Endodermal cell (in vitro differentiated cells): ENCODE measurements at regions not wholly inside any gene's neighbourhood (a gene's known extent, or its start where the extent isn't known, plus 50 kb on each side); places are given as distances from the start of the nearest gene placed in this dataset.

ENCODE experiments used
- DNase-seq: peaks from one replicate; pipeline ENCODE4 v3.0.0-alpha.2; 2017
- H3K27ac ChIP-seq: 2 replicates; pipeline ENCODE4 v1.5.1; 2013; ENCODE audit warnings: mild to moderate bottlenecking, low read depth, low read length, moderate library complexity
- H3K27me3 ChIP-seq: 2 replicates; pipeline ENCODE4 v1.6.1; 2013; ENCODE audit warnings: mild to moderate bottlenecking, low read length, moderate library complexity; ENCODE audit not compliant: insufficient read depth, control insufficient read depth, poor library complexity, severe bottlenecking
- H3K36me3 ChIP-seq: 2 replicates; pipeline ENCODE4 v1.7.0; 2013; ENCODE audit warnings: mild to moderate bottlenecking, low read length, moderate library complexity; ENCODE audit not compliant: control insufficient read depth, insufficient read depth
- H3K4me1 ChIP-seq: one replicate; pipeline ENCODE4 v1.7.0; 2013; ENCODE audit warnings: low read length; ENCODE audit not compliant: control insufficient read depth, insufficient read depth
- H3K4me3 ChIP-seq: 2 replicates; pipeline ENCODE4 v1.5.1; 2013; ENCODE audit warnings: mild to moderate bottlenecking, low read length, moderate library complexity
- H3K9ac ChIP-seq: 2 replicates; pipeline ENCODE4 v1.6.1; 2013; ENCODE audit warnings: mild to moderate bottlenecking, low read length, moderate library complexity; ENCODE audit not compliant: poor library complexity, severe bottlenecking; ENCODE audit errors: extremely low read depth
- H3K9me3 ChIP-seq: 2 replicates; pipeline ENCODE4 v1.6.1; 2013; ENCODE audit warnings: mild to moderate bottlenecking, low read length, moderate library complexity; ENCODE audit not compliant: control insufficient read depth
- H3K27ac Mint-ChIP-seq: 2 replicates; pipeline ENCODE4 v1.8.0; 2020; ENCODE audit warnings: mixed read lengths
- H3K27me3 Mint-ChIP-seq: 2 replicates; pipeline ENCODE4 v1.8.0; 2021; ENCODE audit warnings: mild to moderate bottlenecking, mixed read lengths; ENCODE audit not compliant: insufficient read depth
- H3K36me3 Mint-ChIP-seq: 2 replicates; pipeline ENCODE4 v1.8.0; 2020; ENCODE audit warnings: low read depth, mixed read lengths
- H3K4me1 Mint-ChIP-seq: 2 replicates; pipeline ENCODE4 v1.8.0; 2020; ENCODE audit warnings: mixed read lengths
- H3K4me3 Mint-ChIP-seq: 2 replicates; pipeline ENCODE4 v1.8.0; 2020; ENCODE audit warnings: mild to moderate bottlenecking, moderate library complexity, mixed read lengths
- H3K9me3 Mint-ChIP-seq: 2 replicates; pipeline ENCODE4 v1.8.0; 2020; ENCODE audit warnings: mild to moderate bottlenecking, mixed read lengths
- whole genome bisulfite sequencing, 2 experiments: methylation state at CpG; one replicate each; pipeline versions ENCODE4 v1.1.5 to v1.1.7; 2013; ENCODE audit warnings: missing lambda C conversion rate in 2 of 2, mixed read lengths in 1 of 2; ENCODE audit not compliant: insufficient coverage in 1 of 2, insufficient read length in 1 of 2; 5-methylcytosine and 5-hydroxymethylcytosine counted together
- TF ChIP-seq, protein P1 (sequence below): fragments of 200-600 bp; sonication (generic); conservative IDR thresholded peaks from 2 replicates; pipeline ENCODE4 v1.5.0; 2021; ENCODE audit warnings: antibody characterized with exemption, mild to moderate bottlenecking

DNA sequence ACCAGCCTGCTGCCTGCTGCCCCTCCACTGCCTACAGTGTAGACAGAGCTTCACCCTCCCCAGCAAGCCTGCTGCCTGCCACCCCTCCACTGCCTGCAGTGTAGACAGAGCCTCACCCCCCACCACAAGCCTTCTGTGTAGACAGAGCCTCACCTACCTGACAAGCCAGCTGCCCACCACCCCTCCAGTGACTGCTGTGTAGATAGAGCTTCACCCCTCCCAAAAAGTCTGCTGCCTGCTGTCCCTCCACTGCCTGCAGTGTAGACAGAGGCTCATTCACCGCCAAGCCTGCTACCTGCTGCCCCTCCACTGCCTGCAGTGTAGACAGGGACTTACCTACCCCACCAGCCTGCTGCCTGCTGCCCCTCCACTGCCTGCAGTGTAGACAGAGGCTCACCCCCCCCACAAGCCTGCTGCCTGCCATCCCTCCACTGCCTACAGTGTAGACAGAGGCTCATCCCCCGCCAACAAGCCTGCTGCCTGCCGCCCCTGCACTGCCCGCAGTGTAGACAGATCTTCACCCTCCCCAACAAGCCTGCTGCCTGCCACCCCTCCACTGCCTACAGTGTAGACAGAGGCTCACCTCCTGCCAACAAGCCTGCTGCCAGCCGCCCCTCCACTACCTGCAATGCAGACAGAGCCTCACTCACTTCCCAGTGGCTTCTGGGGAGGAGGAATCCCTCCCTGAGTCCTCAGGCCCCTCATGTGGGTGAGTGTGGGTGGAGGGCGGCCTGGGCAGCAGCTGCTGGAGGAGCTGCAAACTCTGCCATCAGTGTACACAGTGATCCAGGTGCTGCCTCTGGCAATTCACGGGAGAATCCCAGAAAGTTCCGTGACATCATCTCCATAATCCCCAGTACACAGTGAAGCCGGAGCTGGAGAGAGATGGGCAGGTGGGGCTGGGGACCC is 140.9 kb downstream of the DLL1 start:
- Histone ChIP-seq H3K27ac (no peak overlapping the region), H3K9me3 (no peaks in the 10 kb centered on the region), H3K4me1 (peaks cover 13% of the 10 kb centered on the region), H3K36me3 (no peaks in the 10 kb centered on the region), H3K4me3 (no peak overlapping the region), H3K9ac (no peak overlapping the region), H3K27me3 (no peaks in the 10 kb centered on the region)
- TF ChIP-seq, protein P1, sequence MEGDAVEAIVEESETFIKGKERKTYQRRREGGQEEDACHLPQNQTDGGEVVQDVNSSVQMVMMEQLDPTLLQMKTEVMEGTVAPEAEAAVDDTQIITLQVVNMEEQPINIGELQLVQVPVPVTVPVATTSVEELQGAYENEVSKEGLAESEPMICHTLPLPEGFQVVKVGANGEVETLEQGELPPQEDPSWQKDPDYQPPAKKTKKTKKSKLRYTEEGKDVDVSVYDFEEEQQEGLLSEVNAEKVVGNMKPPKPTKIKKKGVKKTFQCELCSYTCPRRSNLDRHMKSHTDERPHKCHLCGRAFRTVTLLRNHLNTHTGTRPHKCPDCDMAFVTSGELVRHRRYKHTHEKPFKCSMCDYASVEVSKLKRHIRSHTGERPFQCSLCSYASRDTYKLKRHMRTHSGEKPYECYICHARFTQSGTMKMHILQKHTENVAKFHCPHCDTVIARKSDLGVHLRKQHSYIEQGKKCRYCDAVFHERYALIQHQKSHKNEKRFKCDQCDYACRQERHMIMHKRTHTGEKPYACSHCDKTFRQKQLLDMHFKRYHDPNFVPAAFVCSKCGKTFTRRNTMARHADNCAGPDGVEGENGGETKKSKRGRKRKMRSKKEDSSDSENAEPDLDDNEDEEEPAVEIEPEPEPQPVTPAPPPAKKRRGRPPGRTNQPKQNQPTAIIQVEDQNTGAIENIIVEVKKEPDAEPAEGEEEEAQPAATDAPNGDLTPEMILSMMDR, result no peak
- H3K4me3 Mint-ChIP-seq, result no peak overlapping the region
- H3K4me1 Mint-ChIP-seq, result peaks cover 31% of the 10 kb centered on the region
- H3K36me3 Mint-ChIP-seq, result no peaks in the 10 kb centered on the region
- DNase-seq, result no peak
- 92 to 100% methylated on average over 1 to 8 of the region's 9 CpGs for WGBS, 2 experiments
- peaks cover under 1% of the 10 kb centered on the region for H3K9me3 Mint-ChIP-seq
- H3K27ac Mint-ChIP-seq, result no peak overlapping the region
- peaks cover 10% of the 10 kb centered on the region for H3K27me3 Mint-ChIP-seq

DNA sequence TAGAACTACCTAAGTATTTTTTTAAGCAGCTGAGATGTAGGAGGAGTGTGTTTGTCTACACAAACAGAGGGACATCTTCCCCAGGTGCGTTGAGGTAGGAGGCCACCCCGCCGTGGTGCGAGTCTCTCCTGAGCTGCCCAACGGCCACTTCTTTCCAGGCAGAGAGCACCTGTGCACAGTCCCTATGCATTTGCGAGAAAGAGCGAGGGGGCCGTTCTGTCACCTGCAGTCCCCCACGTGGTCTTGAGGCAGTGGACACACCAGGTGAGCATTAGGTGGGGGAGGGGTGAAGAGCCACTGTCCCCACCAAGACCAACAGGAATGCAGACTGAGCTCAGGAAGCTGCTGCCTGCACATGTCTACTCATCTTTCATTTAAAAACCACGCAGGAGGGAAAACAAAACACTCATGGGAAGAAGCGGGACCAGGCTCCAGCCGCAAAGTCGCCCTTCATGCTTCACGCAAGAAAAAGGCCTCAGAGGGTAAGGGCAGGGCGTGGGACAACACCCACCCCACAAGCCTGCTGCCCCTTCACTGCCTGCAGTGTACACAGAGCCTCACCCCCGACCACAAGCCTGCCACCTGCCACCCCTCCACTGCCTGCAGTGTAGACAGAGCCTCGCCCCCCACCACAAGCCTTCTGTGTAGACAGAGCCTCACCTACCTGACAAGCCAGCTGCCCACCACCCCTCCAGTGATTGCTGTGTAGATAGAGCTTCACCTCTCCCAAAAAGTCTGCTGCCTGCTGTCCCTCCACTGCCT is 142.0 kb downstream of the DLL1 start:
- H3K4me3 Mint-ChIP-seq, result no peak overlapping the region
- TF ChIP-seq, protein P1, result no peak
- Histone ChIP-seq H3K27ac (no peak overlapping the region), H3K4me3 (no peak overlapping the region), H3K27me3 (no peaks in the 10 kb centered on the region), H3K36me3 (no peaks in the 10 kb centered on the region), H3K9ac (no peak overlapping the region), H3K4me1 (peaks cover 13% of the 10 kb centered on the region), H3K9me3 (no peaks in the 10 kb centered on the region)
- H3K27me3 Mint-ChIP-seq, result peaks cover 16% of the 10 kb centered on the region
- DNase-seq, result peak; percentile 44
- H3K36me3 Mint-ChIP-seq, result no peaks in the 10 kb centered on the region
- peaks cover 7% of the 10 kb centered on the region for H3K9me3 Mint-ChIP-seq
- H3K27ac Mint-ChIP-seq, result no peak overlapping the region
- H3K4me1 Mint-ChIP-seq, result peaks cover 31% of the 10 kb centered on the region
- WGBS, 2 experiments, result 77 to 82% methylated on average over 9 to 15 of the region's 17 CpGs

DNA sequence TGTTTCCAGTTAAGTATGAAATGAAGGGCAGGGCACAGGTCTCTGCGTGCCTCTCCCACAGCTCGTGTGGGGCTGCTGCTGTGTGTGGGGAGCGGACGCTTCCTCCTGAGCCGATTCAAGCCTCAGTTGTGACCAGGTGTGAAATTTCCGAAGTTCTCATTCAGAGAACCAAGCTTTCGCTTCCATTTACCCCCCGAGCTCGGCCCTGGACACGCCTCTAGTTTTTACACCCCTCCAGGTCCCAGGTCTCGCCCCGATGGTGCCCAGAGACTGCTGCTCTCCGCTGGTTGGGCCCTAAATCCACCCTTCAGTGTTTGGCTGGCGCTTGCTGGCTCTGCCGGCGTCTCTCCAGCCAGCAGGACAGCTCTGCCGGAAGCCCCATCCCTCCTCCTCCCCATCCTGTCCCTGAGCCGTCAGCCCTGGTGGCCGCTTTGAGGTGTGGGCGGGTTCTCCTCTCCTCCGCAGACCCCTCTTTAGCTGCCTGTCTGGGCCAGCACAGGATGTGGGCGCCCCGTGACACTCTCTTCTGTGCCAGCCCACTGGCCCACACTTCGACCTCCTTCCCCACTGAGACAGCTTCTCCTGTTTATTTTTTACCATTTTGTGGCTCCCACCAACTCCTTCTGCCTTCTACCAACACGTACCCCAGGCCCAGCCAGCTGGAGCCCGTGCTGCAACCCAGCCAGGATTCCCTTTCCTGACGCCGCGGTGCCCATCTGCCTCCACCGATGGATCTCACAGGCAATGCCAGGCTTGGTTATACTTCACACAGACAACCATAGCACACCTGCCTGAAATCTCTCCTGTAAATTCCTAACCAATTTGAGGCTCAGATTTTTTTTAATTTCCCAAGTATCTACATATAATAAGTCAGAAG is 142.8 kb downstream of the DLL1 start:
- peak; percentile 82 for DNase-seq
- Histone ChIP-seq H3K4me3 (no peak overlapping the region), H3K4me1 (peaks cover 11% of the 10 kb centered on the region), H3K9ac (no peak overlapping the region), H3K36me3 (no peaks in the 10 kb centered on the region), H3K9me3 (no peaks in the 10 kb centered on the region), H3K27ac (no peak overlapping the region), H3K27me3 (no peaks in the 10 kb centered on the region)
- Mint-ChIP-seq H3K27me3 (peaks cover 16% of the 10 kb centered on the region), H3K4me3 (no peak overlapping the region), H3K27ac (no peak overlapping the region), H3K4me1 (peaks cover 30% of the 10 kb centered on the region), H3K9me3 (peaks cover 16% of the 10 kb centered on the region), H3K36me3 (no peaks in the 10 kb centered on the region)
- 76 to 78% methylated on average over 27 to 30 of the region's 30 CpGs for WGBS, 2 experiments
- TF ChIP-seq, protein P1, result peak; percentile 40
